ENCODE measurements at regions not wholly inside any gene's neighbourhood (a gene's known extent, or its start where the extent isn't known, plus 50 kb on each side); places are given as distances from the start of the nearest gene placed in this dataset.

- TF ChIP-seq CTCF (IDR thresholded peaks at IDR 0.05) (no peak), POLR2A (IDR thresholded peaks at IDR 0.05) (no peak)
Observed at GRCh38 chr5:158265931-158266700, 407.2 kb upstream of the CLINT1 start.

Measured in lower leg skin (tissue), 3 donors.